ENCODE measurements at regions not wholly inside any gene's neighbourhood (a gene's known extent, or its start where the extent isn't known, plus 50 kb on each side); places are given as distances from the start of the nearest gene placed in this dataset.

- intact Hi-C loops (cut with DNase I): no loop called here
- Histone ChIP-seq H3K4me3 (no peak overlapping the region), H3K4me1 (no peaks in the 10 kb centered on the region), H3K27ac (no peak overlapping the region), H3K9me3 (no peaks in the 10 kb centered on the region), H3K27me3 (ENCODE audit: low read depth) (no peaks in the 10 kb centered on the region), H3K36me3 (no peaks in the 10 kb centered on the region)
- TF ChIP-seq CTCF (IDR thresholded peaks at IDR 0.05): no peak
- DNase-seq: no peak
- no peak for ATAC-seq
Measured at GRCh38 chr16:79392081-79392480, 208.5 kb downstream of the MAF start.

- no peak for ATAC-seq
Measured at GRCh38 chr16:79391395-79391794, 209.1 kb downstream of the MAF start.

GRCh38 chr16:79390481-79391051 is 210.0 kb downstream of the MAF start:
- no peaks in the 10 kb centered on the region for H3K36me3 ChIP-seq
- no peaks in the 10 kb centered on the region for H3K9me3 ChIP-seq
- no peak overlapping the region for H3K27ac ChIP-seq
- intact Hi-C loops (cut with DNase I): no loop called here
- no peaks in the 10 kb centered on the region for H3K27me3 ChIP-seq (ENCODE audit: low read depth)
- no peak for TF ChIP-seq CTCF (IDR thresholded peaks at IDR 0.05)
- no peaks in the 10 kb centered on the region for H3K4me1 ChIP-seq
- ATAC-seq (no peak), DNase-seq (no peak)
- no peak overlapping the region for H3K4me3 ChIP-seq

More at GRCh38 chr16:79391395-79391794, 209.1 kb downstream of the MAF start:
- Histone ChIP-seq H3K4me1 (no peaks in the 10 kb centered on the region), H3K36me3 (no peaks in the 10 kb centered on the region), H3K9me3 (no peaks in the 10 kb centered on the region), H3K27ac (no peak overlapping the region), H3K4me3 (no peak overlapping the region), H3K27me3 (ENCODE audit: low read depth) (no peaks in the 10 kb centered on the region)
- no peak for TF ChIP-seq CTCF (IDR thresholded peaks at IDR 0.05)
- DNase-seq: no peak
- intact Hi-C loops (cut with DNase I): no loop called here

- Histone ChIP-seq H3K36me3 (no peaks in the 10 kb centered on the region), H3K4me3 (no peak overlapping the region), H3K27ac (no peak overlapping the region), H3K4me1 (no peaks in the 10 kb centered on the region), H3K27me3 (ENCODE audit: low read depth) (no peaks in the 10 kb centered on the region), H3K9me3 (no peaks in the 10 kb centered on the region)
- no peak for TF ChIP-seq CTCF (IDR thresholded peaks at IDR 0.05)
- intact Hi-C loops (cut with DNase I): no loop called here
- ATAC-seq (no peak), DNase-seq (no peak)
Measured at GRCh38 chr16:79388396-79388795, 212.1 kb downstream of the MAF start.

GRCh38 chr16:79386299-79386698 is 214.2 kb downstream of the MAF start:
- peaks cover 6% of the 10 kb centered on the region for H3K4me1 ChIP-seq
- no peak for DNase-seq
- H3K9me3 ChIP-seq: no peaks in the 10 kb centered on the region
- no peaks in the 10 kb centered on the region for H3K36me3 ChIP-seq
- no peaks in the 10 kb centered on the region for H3K27me3 ChIP-seq (ENCODE audit: low read depth)
- H3K27ac ChIP-seq: no peak overlapping the region
- H3K4me3 ChIP-seq: no peak overlapping the region
- TF ChIP-seq CTCF (IDR thresholded peaks at IDR 0.05): no peak
- intact Hi-C loops (cut with DNase I): no loop called here
- no peak for ATAC-seq
